NCI-H128 (cell line): ENCODE measurements at regions not wholly inside any gene's neighbourhood (a gene's known extent, or its start where the extent isn't known, plus 50 kb on each side); places are given as distances from the start of the nearest gene placed in this dataset.
"Not testable (repeated sequence)": the region's sequence is repeated elsewhere in the genome, so short reads cannot be mapped to it uniquely, and the experiment has no call there.

Experiments used
- DNase-seq: peaks from one replicate; lab custom pipeline; 2025; ENCODE audit not compliant: unreplicated experiment; lab: John Stamatoyannopoulos, UW

DNA sequence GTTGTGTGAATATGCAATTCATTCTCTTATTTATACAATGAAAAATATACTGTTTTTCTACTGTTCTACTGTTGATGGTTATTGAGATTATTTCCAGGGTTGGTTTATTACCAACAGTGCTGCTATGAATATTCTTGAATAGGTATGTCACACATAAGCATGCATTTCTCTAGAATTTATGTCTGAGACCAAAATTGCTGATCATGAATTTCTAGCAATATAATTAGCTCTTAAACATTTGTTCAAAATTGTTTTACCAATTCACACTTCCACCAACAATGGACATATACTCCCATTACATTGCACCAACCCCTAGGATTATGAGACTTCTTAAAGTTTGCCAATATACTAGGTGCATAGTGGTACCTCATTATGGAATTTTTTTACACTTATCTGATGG lies 164.1 kb upstream of the KCNQ5 start:
- DNase-seq = no peak

DNA sequence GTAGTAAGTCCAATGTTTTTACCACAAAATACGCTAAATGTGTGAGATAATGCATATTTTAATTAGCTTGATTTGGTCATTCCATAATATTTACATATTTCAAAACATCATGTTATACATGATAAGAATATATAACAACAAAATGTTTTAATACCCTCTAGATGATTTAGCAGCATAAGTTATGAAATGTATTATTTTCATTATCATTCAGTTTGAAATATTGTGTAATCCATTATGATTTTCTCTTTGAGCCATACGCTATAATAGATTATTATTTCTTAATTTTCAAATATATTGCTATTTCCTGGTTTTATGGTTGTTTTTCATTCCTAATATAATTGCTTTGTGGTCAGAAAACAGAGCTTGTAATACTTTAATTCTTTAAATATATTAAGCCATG lies 163.3 kb upstream of the KCNQ5 start:
- no peak for DNase-seq

DNA sequence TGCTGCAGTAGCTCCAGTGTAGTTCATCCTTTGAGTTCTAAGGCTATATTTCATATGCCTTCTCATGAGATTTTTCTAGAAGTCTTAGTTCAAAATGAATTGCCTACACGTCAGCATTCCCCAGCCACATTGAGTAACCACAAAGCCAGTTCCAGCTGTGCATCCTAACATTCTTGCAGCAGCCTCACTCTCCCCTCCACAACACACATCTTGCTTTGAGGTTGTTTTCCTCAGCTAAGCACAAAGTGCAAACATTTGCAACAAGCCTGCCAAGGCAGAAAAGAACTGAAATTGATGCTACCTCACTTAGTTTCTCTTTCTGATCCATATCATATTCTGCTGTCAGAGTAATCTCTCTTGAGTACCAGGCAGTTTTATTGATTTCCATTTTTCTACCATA lies 160.7 kb upstream of the KCNQ5 start:
- DNase-seq = no peak

DNA sequence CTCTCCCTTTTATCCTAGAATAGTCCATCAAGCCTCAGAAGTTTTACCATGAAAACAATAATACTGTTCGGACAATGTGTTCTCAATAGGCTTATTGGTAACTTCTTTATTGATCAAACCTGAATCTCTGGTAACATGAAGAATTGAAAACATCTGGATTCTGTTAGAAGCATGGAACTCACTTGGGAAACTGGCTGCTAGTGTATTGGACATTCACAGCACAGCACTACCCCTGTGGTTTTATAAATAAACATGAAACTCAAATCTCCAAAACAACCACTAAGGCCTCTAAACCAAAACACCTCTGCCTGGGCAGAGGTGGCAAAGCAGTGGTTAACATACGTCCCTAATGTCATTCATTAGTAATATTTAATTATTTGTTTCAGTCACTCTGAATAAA lies 157.6 kb upstream of the KCNQ5 start:
- no peak for DNase-seq

DNA sequence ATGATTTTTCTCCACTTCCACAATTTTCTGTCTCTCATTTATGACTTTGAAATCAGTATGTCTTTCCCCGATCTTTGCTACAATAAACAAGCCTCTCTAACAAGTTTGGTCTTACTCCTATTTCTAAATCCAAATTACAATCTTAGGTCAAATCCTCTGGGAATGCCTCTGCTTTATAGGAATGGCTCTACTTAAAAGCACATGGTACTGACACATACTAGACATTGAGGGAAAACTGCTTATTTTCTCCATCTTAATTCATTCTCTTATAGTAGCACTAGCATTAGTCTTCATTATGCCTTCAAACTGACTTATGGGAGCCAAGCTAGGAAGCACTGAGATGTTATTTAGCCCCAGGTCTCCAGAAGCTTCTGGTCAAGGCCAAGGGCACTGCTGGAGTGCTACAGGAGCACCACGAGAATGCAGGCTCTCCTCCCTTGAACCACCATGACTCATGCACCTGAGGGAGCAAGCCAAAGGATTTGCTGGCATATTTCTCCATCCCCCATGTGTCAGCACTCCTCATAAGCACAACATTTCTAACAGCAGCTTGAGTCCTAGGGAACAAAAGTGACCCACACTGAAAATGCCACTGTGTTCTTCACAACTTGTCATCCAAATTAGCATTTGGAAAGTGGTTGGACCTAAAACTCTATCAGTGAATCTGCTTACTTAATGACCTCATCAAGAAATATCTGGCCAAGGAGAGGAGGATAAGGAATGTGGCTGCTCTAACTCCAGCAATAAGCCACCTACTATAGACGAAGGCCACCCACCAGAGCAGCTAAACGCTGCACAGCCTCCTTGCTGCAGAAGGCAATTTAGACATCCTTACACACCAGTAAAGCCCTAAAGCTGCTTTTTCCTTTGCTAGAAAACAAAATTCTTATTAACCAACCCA lies 156.8 kb upstream of the KCNQ5 start:
- no peak for DNase-seq

DNA sequence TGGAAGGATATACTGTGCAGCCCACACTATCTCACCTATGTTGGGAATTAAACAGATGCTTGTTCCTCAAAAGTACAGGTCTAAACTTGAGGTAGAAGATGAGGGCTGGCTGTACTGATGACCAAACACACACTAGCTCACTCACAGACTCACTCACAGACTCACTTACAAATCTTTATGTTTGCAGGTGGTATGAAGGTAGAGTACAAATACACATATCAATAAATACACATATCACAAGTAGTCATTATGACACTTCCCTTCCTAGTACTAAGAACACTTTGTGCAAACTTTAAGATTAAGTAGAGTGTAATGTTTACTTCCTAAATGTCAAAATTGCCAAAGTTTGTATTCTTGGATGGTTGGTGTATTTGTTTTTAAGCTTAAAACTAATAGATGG lies 155.4 kb upstream of the KCNQ5 start:
- DNase-seq = no peak

DNA sequence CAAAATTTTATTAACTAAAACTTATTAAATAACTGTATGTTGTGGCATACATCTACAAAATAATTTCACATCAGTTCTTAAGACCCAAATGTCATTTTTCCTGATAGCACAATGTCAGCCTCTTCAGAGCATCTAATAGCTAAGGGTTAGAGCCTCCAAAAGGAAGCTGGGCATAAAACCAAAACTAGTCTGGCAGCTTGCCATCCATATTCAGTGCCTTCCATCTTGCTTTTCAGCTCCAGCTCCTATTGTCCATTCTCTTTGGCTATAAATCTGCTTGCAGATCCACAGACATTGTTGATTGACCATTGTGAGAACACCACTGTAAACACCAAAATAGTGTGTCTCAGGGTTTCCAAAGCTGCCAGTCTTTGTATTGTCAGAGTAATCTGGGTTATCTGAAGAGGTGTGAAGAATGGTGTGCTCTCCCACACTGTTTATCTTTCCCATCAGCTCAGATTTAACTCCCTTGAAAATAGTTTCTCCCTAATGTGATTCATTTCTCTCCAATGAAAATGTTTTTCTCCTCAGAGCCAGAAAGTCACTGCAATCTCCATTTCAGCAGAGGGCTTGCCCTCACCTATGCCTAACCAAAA lies 154.8 kb upstream of the KCNQ5 start:
- peak; percentile 26 for DNase-seq

DNA sequence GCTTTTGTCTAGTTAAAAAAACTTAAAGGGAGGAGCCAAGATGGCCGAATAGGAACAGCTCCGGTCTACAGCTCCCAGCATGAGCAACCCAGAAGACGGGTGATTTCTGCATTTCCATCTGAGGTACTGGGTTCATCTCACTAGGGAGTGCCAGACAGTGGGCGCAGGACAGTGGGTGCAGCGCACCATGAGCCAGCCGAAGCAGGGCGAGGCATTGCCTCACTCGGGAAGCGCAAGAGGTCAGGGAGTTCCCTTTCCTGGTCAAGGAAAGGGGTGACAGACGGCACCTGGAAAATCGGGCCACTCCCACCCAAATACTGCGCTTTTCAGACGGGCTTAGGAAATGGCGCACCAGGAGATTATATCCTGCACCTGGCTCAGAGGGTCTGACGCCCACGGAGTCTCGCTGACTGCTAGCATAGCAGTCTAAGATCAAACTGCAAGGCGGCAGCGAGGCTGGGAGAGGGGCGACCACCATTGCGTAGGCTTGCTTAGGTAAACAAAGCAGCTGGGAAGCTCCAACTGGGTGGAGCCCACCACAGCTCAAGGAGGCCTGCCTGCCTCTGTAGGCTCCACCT lies 152.4 kb upstream of the KCNQ5 start:
- not testable (repeated sequence) for DNase-seq

DNA sequence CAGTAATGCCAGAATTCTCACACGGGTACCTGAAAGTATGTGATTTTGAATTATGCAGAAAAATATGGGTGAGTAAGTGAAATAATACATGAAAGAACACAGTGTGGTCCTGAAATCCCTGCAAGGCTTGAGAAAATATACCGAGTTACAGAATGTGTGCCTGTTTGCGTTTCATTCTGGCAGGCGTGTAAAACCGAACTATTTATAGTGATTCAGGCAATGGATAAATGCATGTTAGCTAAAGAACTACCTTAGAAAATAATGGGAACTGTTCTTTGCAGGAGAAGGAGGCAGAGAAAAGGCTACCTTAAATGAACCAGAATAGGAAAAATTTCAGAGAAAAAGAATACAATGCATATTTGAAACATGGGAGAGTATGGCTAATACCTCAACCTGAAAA lies 145.8 kb upstream of the KCNQ5 start:
- no peak for DNase-seq

DNA sequence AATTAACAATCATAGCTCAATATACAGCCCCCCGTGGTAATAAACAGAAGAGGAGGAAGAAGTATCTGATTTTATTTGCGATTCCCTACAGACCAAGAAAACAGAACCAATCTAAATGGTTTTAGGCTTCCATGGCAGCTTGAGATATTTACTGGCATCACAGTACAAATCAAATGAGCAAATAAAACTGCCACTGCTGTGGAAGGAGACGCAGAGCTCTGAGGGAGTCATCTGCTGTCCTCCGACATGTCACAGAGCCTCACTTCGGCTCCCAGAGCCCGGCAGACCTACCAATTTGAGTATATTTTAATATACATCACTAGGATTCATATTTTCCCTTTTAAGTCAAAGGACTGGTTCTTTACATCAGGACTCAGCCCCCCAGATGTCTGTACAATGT lies 145.2 kb upstream of the KCNQ5 start:
- DNase-seq = no peak

DNA sequence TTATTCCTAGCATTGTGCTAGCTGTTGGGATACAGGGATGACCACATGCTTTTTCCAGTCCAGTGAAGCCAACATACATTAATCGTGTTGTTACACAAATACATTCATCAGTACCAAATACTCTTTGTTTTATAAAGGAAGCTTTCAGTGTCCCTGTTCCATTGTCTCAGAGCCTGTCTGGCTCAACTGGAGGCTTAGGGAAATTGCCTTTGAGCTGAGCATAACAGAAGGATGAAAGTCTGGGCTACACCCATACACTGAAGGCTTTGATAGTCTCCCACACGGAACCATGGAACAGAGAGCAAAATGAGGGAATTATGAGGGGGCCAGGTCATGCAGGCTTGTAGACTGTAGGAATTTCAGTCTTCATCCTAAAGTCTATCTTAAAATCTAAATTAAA lies 126.4 kb upstream of the KCNQ5 start:
- DNase-seq = no peak

DNA sequence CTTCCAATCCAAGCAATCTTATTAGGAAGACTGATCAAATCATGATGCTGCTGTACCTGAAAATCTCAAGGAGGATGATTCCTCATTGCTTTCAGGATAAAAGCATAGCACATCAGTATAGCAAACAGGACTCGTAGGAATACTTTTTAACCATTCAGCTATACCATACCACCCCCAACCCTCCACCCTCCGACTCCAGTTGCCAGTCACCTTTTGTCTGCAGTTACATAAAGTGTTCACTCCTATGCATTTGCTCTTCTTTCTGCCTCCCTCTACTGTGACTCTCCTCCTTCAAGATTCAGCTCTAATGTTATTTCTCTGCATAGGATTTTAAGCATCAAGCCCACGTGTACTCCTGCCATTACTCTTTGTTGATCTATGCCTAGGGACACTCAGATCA lies 124.7 kb upstream of the KCNQ5 start:
- DNase-seq = no peak

DNA sequence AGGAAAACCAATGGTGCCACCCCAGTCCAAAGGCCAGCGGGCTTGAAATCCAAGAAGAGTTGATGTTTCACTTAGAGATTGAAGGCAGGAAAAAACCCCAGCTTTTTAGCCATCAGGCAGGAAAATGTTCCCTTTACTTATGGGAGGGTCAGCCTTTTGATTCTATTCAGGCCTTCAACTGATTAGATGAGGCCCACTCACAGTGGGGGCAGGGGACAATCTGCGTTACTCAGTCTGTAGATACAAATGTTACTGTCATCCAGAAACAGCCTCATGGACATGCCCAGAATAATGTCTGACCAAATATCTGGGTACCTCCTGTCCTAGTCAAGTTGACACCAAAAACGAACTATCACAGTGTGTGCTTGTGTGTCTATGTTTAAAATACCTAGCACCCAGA lies 121.2 kb upstream of the KCNQ5 start:
- DNase-seq = no peak

DNA sequence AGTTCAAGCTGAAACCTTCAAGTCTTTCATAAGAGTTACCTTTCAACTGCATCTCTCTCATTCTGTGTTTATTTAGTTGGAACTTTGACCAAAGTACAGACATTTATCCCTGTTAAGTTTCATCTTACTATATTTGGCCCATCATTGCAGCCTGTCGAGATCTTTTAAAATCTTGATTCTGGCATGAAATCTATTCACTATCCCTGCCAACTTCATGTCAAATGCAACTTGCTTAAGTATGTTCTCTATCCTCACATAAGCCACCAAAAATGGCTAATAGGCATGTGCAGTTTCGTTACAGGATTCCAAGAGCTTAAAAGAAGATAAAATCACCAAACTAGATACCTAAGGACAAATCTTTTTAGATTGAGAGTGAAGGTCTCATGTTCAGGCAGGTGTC lies 117.5 kb upstream of the KCNQ5 start:
- DNase-seq = no peak

DNA sequence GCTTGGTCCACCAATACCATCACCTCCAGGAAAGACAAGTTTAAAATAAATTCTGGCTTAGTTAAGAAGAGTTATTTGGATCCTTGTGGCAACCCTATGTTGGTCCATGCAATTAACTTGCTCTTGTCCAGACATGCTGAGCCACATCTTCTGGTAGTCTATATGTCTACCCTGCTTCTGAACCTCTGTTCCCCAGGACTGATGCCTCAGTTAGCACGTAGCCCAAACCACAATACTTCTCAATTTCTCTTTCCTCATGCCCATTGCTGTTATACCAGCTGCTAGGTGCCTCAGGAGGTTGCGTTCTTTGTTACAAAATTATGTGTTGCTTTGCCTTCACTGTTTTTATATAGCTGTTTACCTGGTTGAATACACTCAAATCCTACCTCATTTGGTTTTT lies 116.4 kb upstream of the KCNQ5 start:
- no peak for DNase-seq

DNA sequence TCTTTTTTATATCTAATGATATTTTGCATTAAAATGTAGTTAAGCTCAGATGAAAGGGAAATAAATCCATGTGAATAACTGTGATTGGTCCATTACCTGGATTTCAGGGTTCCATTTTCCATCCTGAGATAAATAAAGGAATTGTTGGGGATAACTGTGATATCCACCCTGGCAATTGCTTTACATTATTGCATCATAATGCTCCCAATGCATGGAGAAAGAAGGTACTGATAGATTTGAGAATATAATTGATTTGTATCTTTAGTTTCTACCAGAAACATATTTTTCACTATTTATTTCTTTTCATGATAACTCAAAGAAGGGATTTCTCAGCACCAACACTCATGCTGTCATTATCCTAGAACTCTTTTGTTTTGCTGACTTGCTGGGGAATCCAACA lies 102.0 kb upstream of the KCNQ5 start:
- DNase-seq = no peak

DNA sequence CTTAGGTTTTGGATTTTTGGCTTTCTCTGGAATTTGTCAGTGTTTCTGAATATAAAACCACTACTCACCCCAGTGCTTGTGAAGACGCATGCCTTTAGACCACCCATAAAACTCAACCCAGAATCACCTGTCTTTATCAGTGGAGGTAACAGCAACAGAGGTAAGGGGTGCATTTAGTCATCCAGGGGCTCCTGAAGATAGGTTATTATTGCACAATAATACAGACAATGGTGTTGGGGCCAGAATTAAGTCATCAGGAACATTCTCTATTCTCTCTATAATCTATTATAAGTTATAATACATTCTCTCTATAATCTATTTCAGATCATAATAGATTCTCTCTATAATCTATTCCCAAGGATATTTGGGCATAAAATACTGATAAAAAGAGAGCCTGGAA lies 100.2 kb upstream of the KCNQ5 start:
- no peak for DNase-seq

DNA sequence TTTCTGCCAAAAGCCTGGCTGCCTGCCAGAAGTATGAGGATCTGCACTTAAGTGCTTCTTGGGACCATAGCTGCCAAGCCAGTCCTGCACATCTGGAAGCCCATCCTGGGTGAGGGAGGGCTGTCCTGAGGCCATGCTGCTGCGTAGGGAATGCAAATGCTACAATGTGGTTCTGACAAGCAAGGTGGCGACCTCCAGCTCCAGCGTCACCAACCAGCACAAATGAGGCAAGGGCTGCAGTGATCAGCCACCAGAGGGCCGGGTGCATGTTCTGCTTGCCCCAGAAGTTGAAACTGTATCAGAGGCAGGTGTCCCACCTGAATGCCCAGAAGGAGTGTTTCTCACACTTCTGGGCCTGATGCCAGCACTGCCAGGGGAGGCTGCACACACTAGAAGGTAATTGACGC lies 99.1 kb upstream of the KCNQ5 start:
- DNase-seq = peak; percentile 64

DNA sequence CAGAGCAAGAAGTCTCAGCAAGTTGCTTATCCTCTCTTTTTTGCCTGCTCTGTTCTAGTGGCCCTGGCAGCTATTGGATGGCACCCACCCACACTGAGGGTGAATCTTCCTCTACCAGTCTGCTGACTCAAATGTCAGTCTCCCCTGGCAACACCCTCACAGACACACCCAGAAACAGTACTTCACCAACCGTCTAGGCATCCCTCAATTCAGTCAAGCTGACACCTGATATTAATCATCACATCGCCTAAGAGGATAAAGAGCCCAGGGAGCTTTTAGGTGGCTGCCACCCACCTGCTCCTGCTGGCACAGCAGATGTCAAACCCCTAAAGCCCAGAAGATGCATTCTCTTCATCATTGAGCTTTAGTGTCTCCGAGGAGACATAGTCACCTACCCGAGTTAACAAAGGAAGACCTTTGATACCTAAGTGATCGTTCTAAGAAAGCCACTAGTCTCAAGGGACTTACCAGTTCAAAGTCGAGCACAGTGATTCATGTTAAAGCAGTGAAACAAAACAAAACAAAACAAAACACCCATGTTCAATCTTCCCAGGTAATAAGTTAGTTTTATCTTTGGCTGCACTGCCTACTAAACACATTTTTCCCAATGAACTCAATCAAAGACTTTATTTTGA lies 97.7 kb upstream of the KCNQ5 start:
- peak; percentile 47 for DNase-seq

DNA sequence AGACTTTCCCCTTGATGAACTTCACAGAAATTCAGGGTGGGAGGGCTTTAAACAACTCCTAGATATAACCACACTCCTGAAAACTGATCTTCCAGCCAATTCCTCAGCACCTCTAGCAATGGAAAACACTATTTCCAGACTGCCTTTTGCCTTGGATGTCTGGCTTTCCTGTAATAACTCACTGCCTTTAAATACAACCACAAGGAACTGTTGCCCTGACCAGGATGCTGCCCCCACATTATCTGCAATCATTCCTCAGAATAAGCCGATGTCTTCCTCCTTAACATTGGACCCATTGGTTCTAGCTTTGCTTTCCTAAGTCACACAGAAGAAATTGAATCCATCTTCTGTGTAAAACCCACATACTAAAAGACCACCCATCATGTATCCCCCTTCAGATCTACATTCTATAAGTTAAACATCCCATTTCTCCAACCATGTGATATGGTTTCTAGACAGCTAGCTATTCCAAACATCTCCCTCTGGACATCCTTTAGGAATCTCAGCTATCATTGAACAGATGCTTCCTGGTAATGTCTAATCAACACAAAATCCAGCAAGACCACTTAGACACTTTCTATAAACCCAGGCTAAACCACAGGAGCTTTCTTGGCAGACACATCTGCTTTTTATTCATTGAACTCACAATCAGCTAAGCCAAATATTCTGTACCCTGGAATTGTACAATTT lies 95.9 kb upstream of the KCNQ5 start:
- DNase-seq = no peak

DNA sequence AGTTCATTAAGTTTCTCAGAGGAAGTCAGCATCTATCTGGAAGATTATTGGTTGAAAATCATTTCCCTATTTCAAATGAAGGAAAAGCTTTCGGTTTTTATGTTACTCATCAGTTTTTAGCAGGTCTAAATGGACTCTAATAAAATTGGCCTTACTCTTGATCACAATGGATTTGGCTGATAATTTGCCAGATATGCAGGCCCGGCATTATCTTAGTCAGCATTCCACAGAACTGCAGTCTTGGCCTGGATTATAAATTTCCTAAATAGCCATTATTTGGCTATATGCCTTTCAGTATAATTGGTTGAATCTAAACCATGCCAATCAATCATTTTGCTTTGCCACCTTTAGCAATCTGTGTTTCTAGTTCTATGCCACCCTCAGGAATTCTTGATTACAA lies 91.7 kb upstream of the KCNQ5 start:
- no peak for DNase-seq
